UCSD-AML1 (cell line): ENCODE measurements at regions not wholly inside any gene's neighbourhood (a gene's known extent, or its start where the extent isn't known, plus 50 kb on each side); places are given as distances from the start of the nearest gene placed in this dataset.
A peak's percentile ranks its signal among the peaks of the same experiment; 100 is the strongest.
"Not testable (repeated sequence)": the region's sequence is repeated elsewhere in the genome, so short reads cannot be mapped to it uniquely, and the experiment has no call there.

Experiments
- DNase-seq: peaks from one replicate; lab custom pipeline; 2025; ENCODE audit not compliant: unreplicated experiment; lab: John Stamatoyannopoulos, UW

DNA sequence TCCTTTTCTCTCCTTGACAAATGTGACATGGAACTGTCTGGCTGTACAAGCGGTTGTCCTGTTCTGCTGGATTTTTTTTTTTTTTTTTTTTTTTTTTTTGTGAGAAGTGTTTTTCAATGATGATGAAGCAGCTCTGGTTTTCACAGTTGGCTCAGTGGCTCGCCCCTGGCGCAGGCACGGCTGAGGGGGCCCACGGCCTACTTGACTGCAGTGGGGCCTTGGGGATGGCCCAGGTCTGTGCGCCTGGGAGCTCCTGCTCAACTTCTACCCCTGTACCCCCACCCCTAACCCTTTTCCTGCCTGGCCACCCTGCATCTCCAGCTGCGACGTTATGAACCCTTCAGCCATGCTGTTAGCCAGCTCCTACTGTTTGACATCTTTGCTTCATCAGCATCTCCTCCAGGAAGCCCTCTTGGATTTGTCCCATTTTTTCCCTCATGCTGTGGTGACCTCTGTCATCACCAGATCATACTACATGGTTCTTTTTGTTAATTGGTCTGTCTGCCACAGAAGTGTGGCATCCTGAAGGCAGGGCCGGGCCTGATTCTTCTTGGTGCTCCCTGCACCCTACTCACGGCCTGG, 167.9 kb downstream of the INHBB start:
- no peak for DNase-seq

DNA sequence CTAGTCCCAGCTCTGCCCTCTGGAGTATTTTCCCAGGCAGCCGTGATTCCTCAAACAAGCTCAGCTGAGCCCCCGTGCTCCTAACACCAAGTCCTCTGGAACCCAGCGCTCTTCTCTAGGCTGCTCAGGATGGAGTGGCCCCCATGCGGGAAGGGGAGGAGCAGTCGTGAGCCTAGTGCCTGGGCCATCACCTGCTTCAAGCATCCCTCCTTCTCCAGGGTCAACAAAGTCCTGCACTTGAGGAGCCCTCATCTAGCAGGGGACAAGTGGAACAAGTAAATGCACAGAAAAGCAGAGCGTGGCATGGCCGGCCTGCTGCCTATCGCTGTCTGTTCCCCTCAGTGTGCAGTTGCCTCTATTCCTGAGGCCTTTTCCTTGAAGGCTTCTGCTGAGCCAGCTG, 168.6 kb downstream of the INHBB start:
- no peak for DNase-seq

DNA sequence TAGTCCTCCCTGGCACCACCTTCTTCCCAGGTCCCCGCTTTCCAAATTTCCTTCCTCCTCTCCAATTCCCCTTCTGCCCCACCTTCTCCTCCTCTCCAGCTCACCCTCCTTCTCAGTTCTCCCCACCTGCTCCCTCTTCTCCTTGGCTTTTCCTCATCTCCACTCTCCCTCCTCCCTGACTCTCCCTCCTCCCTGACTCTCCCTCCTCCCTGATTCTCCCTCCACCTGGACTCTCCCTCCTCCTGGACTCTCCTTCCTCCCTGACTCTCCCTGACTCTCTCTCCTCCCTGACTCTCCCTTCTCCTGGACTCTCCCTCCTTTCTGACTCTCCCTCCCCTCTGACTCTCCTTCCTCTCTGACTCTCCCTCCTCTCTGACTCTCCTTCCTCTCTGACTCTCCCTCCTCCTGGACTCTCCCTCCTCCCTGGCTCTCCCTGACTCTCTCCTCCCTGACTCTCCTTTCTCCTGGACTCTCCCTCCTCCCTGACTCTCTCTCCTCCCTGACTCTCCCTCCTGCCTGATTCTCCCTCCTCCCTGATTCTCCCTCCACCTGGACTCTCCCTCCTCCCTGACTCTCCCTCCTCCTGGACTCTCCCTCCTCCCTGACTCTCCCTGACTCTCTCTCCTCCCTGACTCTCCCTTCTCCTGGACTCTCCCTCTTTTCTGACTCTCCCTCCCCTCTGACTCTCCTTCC, 169.3 kb downstream of the INHBB start:
- not testable (repeated sequence) for DNase-seq

DNA sequence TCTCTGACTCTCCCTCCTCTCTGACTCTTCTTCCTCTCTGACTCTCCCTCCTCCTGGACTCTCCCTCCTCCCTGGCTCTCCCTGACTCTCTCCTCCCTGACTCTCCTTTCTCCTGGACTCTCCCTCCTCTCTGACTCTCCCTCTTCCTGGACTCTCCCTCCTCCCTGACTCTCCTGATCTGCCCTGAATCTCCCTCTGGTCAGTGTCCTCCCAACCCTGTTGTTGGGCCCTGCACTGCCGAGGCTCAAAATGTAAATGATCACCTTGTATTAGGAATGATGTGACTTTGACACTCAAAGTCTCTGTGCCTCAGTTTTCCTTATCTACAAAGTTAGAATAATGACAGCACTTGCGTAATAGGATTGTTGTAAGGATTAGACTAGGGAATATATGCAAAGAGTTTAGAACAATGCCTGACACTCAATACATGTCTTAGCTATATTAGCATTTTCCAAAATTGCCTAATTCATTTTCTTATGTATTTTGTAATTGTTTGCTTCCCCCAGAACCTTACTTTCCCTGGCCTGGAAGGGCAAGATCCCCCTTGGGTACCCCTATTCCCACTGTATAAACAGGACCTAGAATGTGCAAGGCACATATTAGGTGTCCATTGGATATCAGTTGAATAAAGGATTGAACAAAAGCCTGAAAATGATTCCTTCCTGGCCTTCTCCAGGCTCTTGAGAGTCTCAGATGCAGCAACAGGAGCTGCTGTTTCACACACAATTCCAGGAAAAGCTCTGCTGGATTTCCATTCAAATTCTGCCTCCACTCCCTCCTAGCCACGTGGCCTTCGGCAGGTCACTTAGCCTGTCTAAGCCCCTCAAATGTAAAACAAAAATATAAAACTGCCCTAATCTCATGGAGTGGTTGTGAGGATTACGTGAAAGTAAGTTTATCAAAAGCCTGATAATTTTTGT, 170.1 kb downstream of the INHBB start:
- no peak for DNase-seq

DNA sequence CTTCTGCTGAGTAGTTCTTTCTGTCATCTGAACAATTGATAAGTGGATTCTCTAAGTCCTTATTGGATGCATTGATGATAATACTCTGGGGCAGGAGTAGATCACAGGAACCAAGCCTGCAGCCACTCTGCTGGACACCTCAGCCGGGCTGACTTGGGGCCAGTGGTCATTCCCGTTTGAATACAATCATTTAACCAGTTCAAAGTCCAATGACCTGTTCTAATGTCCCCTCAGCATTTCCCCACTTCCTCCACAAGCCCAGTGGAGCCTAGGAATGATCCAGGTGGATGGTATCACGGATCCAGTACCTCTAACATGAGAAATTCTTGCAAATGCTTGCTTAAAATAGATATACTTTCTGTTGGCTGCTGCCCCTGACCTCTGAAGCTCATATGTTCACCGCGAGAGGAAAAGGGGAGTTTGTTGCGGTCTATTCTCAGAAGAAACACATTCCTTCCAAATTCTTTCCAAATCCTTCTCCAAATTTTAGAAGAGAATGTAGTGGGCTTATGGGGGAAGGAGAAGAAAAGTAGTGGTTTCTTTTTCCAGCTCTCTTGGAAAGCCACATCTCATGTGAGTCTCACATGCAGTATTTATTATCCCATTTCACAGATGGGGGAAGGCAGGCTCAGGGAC, 170.9 kb downstream of the INHBB start:
- no peak for DNase-seq

DNA sequence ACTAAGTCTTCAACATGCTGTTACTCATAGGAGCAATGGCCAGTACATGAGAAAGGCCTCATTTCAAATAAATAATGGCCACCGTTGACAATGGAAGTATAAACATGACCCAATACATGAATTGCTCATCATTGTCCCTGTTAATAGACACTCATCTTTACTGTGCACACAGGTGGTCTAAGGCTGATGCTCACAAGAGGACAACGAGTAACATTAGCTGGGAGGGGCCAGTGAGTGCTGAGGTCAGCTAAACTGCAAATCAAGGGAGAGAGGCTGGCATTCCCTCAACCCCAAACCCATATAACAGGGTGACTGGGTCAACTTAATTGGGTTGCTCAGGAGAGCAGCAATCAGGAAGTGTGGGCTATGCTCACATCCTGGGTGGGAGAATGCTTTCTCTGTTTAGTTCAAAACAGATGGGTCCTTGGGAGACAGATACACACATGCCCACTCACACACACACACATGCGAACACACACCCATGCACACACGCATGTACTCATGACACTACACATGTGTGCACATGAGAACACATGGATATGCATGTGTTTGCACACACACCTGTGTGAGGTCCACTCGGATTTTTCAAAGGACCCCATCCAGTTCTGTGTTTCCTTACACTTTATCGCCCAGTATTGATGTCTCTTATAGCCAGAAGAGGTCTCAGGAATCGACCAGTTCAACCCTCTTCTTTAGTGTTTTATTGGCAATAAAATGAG, 172.0 kb downstream of the INHBB start:
- DNase-seq, result no peak

DNA sequence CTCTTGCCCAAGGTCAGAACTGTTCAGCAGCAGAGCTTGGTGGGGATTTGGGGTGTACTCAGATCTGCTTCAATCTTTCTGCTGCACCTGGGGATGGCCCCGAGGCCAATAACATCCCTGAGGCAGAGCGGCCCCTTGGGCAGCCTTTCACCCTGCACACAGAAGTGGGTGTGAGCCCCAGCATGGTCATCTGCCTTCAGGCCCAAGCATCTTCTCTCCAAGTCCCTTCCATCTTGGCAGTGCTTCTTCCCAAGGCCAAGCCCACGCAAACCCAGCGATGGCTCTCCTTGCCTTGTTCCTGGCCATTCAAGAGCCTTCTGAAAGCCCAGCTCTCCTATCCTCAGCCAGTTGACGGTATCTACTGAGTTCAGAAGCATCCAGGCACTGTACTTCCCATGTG, 172.9 kb downstream of the INHBB start:
- no peak for DNase-seq

DNA sequence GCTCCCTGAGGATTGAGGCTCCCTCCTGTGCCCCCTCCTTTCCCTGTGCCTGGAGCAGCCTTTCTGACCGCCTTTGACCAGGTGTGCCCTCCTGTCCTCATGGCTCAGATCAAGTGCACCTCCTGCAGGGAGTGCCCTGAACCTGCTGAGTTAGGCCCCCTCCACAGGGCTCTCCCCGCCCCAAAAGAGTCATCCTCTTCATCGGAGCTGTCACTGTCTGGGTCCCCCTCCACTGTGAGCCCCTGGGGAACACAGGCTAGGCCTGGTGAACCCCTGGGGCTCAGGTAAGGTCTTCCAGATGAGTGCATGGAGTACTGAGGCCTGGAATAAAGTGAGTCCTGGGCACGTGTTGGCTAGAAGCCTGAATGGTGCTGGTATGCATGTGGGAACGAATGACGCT, 173.5 kb downstream of the INHBB start:
- DNase-seq, result no peak

DNA sequence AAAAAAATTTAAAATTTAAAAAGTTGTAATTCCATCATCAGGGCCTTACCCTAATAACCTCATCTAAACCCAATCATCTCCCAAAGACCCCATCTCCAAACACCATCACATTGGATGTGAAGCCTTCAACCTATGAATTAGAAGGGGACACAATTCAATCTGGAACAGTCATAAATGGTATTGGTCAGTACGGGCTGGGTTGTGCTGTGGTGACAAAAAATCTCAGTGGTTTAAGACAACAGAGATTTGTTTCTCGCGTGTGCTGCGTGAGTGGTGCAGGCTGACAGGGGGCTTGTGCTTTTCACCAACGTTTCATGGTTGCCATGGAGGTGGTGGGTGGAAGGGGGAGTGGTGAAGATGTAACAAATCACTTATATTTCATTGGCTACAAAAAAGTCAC, 174.5 kb downstream of the INHBB start:
- DNase-seq, result no peak

DNA sequence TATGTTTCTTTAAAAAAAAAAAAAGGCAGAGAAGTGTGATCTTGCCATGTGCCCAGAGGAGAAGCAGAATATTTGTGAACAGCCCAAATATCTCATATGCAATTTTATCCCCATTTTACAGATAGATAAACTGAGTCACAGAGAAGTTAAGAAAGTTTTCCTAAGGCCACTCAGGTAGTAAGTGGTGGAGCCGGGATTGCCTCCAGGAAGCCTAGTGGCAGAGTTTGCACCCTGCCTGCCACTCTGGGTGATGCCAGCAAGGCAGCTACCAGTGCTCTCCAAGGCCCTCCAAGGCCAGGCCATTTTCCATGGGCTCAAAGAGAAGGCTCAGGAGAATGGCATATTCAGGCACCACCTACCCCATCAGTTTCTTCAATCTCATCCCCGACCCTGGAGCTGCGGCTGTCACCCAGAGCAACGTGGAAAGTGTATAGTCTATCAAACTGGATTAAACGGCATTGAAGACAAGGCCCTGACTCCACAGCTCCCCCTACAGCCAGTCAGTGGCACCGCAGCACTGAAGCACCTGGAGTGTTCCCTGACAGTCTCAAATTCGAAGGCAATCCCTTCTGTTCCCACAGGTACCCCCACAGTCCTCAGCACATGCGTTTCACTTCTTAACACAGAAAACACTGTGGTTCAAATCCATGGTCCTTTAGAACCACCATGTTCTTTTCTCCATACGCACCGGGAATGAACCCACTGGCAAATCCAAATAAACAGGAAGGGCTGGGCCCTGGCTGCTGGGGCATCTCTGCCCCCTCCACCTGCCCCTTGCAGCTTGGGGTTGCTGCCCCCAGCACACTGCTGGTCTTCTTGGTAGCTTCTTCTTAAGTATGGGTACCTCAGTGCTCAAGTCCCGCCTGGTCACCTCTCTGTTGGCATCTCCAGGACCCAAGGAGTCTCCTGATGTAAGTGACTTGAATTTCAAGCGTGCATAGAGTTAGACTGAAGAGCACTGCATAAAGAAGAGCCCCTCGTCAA, 175.3 kb downstream of the INHBB start:
- peak; percentile 52 for DNase-seq

DNA sequence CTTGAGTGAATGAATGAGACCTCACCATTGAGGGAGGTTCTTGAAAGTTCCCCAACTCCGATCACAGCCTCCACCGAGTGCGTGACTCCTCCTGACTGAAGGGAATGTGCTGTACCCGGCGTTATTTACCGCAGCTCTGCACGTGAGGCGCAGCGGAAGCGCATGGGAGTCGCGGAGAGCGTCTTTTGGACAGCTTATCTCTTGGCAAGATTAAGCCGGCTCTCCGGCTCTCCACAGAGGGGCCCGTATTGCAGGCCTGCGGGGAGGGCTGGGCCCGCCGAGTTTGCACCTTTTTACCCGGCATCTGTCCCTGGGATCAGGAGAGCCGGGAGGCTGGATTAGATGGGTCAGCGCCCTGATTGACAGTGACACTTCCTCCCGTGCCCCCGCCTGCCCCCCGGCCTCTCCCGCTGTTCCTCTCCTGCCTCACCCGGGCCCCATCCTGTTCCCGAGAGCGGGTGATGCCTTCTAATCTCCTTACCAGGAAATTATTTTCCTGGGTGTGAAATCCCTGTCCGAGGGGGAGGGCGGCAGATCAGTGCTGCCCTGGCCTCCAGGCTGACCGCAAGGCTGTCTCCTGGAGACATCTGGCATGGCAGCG, 176.3 kb downstream of the INHBB start:
- no peak for DNase-seq

DNA sequence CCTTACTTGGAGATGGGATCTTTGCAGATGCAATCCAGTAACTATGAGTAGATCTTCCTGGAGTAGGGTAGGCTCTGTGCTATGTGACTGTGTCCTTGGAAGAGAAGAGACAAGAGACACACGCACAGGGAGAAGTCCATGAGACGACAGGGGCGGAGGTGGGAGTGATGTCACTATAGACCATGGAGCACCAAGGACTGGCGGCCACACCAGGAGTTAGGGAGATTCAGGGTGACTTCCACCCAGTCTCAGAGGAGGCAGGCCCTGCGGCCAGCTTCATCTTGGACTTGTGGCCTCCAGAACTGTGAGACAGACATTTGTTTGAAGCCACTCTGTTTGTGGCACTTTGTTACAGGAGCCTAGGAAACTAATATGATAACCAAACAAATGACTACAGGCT, 177.8 kb downstream of the INHBB start:
- no peak for DNase-seq

DNA sequence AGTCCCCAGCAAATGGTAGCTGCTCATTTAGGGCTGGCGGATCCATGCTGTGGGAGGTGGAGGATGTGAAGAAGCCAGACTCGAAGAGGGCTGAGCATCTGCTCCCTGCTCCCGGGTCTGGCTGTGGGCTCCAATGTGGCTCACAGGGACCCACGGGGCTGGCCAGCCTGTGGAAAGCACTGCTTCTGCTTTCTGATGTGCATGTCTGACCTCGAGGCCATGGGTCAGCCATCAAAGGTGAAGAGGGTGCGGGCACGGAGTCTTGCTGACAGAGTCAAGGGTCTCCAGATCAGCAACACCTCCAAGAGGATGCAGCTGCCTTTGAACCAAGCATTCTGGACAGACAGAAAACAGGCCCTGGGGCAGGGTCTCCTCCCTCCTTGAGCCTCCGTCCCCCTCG, 178.2 kb downstream of the INHBB start:
- no peak for DNase-seq

DNA sequence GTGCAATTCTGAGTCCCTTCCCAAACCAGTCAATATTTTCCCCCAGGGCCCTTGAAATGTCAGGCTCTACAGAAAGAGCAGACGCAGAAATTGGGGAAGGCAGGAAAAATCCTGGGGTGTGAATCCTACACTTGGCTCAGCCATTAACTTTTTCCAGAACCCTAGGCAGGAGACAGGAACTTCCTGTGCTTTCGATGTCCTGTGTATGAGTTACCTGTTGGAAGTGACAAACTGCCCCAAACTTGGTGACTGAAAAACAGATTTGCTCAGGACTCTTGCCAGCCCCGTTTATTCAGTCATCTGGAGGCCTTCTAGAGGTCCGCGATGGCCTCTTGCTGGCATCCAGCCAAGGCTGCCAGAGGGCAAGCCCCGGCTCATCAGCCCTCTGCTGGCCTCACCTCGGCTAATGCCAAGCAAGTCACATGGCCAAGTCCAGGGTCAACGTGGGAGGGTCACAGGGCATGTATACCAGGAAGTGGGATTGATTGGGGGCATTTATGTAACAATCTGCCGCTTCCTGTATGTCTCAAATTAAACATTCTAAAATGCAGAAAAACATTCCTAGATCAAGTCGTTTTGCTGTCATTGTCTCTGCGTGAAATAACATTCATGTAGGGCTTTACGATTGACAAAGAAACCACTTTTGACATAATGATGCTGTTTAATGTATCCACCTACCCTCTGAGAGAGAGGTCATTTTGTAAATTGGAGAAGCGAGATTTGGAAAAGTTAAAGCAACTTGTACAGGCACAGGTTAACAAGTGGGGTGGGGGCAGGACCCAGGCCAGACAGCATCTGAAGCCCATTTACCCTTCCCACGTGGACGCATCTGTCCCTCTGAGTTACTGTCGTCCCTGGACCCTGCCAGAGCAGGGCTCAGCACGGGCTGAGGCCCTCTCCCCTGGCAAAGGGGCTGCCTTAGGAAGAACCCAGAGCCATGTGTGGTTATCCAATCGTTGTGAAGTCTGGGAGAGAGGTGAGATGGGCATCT, 179.4 kb downstream of the INHBB start:
- no peak for DNase-seq

DNA sequence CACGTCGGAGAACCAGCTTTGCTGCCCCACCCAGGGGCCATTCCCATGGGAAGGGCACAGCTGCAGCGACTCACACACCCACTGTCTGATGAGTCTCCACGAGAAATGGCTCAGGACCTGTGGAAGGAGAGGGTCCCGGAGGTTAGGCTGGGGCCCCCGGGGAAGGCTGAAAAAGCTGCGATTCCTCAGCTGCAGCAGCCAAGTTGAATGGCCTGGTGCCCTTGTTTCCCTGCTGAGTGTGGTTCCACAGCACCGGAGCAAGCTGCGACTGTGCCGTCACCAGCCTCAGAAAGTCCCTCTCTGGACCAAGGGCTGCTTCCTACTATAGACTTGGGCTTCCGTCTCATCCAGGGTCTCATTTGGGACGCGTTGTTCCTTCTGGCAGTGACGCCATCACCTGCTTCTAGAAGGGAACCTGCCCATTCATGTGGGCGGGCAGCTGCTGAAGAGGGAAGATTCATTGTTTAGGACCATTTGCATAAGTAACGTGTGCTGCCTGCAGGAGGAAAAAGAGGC, 180.2 kb downstream of the INHBB start:
- DNase-seq, result no peak

DNA sequence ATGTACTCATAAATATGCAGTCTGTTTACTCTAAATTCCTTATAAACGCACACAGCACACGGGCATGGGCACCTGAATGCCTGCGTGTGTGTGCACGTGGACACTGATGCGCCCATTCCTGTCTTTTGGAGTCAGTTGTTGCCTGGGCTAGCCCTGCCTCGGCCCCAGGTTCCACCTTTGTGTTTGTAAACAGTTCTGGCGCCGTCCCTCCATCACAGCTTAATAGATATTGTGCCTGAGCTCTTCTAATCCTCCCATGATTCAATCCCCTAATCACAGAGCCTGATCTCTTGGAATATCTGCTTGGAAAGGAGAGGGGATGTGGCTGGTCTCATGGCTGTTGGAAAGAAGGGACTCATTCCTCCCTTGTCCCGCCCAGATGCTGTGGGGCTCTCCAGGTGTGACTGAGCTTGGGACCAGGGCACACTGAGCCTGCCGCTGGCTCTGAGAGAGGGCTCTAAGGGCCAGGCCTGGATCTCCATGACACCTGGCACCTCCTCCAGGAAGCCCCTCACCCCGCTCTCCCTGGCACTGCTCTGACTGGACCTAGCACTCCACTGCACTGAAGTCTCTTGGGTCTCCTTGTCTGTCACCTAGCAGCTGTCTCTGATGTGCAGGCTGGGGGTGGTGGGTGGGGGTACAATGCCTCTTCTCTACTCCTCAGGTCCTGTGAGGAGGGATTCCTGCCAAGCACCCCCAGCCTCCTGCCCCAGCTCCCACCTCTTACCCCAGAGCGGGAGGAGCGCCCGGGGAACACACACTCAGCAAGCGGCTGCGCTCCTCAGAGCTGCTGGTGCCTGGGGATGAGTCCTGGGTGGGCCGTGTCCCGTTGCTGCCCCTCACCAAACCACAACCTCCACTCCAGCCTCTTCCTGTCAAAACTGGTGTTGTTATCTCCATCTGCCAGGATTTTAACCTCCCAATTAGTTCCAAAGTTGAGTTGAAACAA, 181.3 kb downstream of the INHBB start:
- DNase-seq, result no peak
